Stimulated activated CD8-positive, alpha-beta memory T cell treated with anti-CD3 and anti-CD28 coated beads, Interleukin-15, amount 100 ng/mL, for 1 hour (primary cell): ENCODE measurements at regions not wholly inside any gene's neighbourhood (a gene's known extent, or its start where the extent isn't known, plus 50 kb on each side); places are given as distances from the start of the nearest gene placed in this dataset.

Experiments used
- DNase-seq: peaks from one replicate; pipeline ENCODE4 v3.0.0-alpha.2; 2020; ENCODE audit warnings: low read depth

GRCh38 chr2:217299590-217299989, 439.7 kb upstream of the TNP1 start:
- DNase-seq = no peak

GRCh38 chr2:217297096-217297495, 437.2 kb upstream of the TNP1 start:
- no peak for DNase-seq

- DNase-seq = no peak
Observed at GRCh38 chr2:217294818-217295217, 435.0 kb upstream of the TNP1 start.

- DNase-seq = no peak
Observed at GRCh38 chr2:217294211-217294610, 434.3 kb upstream of the TNP1 start.

- no peak for DNase-seq
Observed at GRCh38 chr2:217293607-217294006, 433.7 kb upstream of the TNP1 start.

- no peak for DNase-seq
Observed at GRCh38 chr2:217293046-217293445, 433.2 kb upstream of the TNP1 start.

- no peak for DNase-seq
Observed at GRCh38 chr2:217291259-217291658, 431.4 kb upstream of the TNP1 start.

- DNase-seq = no peak
Observed at GRCh38 chr2:217290467-217290866, 430.6 kb upstream of the TNP1 start.

- no peak for DNase-seq
Observed at GRCh38 chr2:217289907-217290280, 430.0 kb upstream of the TNP1 start.

GRCh38 chr2:217289177-217289906, 429.5 kb upstream of the TNP1 start:
- no peak for DNase-seq

- no peak for DNase-seq
Observed at GRCh38 chr2:217288472-217289063, 428.7 kb upstream of the TNP1 start.

GRCh38 chr2:217286833-217287232, 427.0 kb upstream of the TNP1 start:
- DNase-seq = no peak

- no peak for DNase-seq
Observed at GRCh38 chr2:217285926-217286325, 426.1 kb upstream of the TNP1 start.

GRCh38 chr2:217283460-217283859, 423.6 kb upstream of the TNP1 start:
- DNase-seq = no peak

- no peak for DNase-seq
Observed at GRCh38 chr2:217282531-217282930, 422.7 kb upstream of the TNP1 start.

GRCh38 chr2:217279556-217279955, 419.7 kb upstream of the TNP1 start:
- no peak for DNase-seq

GRCh38 chr2:217279140-217279539, 419.3 kb upstream of the TNP1 start:
- no peak for DNase-seq

- DNase-seq = no peak
Observed at GRCh38 chr2:217277646-217278398, 418.0 kb upstream of the TNP1 start.

GRCh38 chr2:217276433-217276832, 416.6 kb upstream of the TNP1 start:
- DNase-seq = no peak

- no peak for DNase-seq
Observed at GRCh38 chr2:217275091-217275490, 415.2 kb upstream of the TNP1 start.

GRCh38 chr2:217274578-217274977, 414.7 kb upstream of the TNP1 start:
- DNase-seq = no peak

- DNase-seq = no peak
Observed at GRCh38 chr2:217273851-217274250, 414.0 kb upstream of the TNP1 start.

GRCh38 chr2:217273162-217273561, 413.3 kb upstream of the TNP1 start:
- DNase-seq = no peak
